ENCODE measurements at regions not wholly inside any gene's neighbourhood (a gene's known extent, or its start where the extent isn't known, plus 50 kb on each side); places are given as distances from the start of the nearest gene placed in this dataset.

DNA sequence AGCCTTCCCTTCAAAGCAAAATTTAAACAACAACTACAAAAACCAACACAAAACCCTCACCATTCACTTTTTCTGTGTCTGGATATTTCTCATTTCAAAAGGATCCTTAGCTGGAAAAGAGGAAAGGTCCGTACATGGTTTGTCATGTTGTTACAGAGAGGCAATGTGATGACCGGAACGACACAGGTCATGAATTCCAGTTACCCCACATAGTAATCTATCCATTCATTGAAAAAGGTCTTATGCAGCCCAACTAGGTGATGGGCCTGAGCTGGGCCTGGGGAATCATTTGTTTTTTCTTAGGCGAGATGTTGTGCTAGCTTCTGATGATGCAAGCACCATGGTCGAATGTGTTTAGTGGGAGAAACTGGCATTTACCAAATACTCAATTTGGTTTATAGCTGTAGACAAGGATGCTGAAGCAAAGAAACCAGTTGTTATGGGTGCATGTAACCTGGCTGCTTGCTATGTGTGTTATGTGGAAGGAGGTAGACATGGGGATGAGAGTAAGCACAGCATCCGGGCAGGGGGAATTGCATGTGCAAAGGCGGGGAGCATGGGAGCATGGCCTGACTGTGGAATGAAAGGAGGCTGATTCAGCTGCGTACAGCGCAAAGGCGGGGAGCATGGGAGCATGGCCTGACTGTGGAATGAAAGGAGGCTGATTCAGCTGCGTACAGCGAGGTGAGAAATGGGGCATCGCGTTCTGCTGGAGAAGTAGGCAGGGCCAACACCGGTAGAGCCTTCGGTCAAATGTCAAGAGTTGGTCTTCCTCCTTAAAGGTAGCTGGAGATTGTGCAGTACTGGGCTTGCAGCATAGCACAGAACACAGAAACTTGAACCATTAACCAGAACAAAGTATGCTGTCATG lies 269.7 kb upstream of the MAF start:
- Histone ChIP-seq H3K9me3 (ENCODE audit: low read depth, low read length) (no peaks in the 10 kb centered on the region), H3K9ac (ENCODE audit: insufficient read length) (no peak overlapping the region), H3K4me3 (no peak overlapping the region), H3K36me3 (ENCODE audit: insufficient read depth, low read length) (no peaks in the 10 kb centered on the region), H3K27ac (no peak overlapping the region)
- no peak for TF ChIP-seq EZH2 (IDR thresholded peaks at IDR 0.05)
- no peak for TF ChIP-seq FOXP2 (optimal IDR thresholded peaks at IDR 0.05; ENCODE audit: control extremely low read depth, extremely low read length, insufficient read depth)
- no peak for TF ChIP-seq POLR2AphosphoS5 (IDR thresholded peaks at IDR 0.05; ENCODE audit: borderline replicate concordance, low read depth, low read length)
- DNase-seq (ENCODE audit: low read depth, low spot score): no peak

DNA sequence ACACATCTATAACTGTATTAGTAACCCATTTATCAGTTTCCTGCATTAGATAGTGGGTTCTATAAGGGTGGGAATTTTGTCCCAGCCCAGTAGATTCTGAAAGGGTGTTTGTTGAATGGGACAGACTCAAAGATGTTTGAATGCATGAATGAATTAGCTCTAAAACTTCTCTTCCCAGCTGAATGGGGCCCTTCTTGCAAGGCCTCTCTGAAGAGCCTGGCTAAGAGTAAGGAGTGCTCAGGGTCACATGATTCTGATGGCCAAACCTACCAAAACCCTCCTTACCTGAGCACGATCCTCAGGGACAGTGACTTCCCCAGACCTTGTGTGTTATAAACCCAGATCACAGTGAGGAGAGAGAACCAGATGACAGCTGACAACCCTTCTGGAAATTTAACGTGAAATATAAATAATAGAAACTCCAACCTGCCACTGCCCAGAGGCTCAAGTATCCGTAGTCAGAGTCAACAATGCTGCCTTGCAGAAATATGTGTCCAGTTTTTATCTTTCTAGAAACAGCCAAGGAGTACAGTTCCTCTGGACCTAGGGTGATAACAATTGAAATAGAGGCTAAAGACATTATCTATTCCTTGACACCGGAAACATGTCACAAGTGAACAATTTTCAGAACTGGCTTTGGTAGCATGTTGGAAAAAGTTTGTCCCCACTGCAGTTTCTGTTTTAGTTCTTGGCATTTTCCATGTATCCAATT lies 268.9 kb upstream of the MAF start:
- TF ChIP-seq EZH2 (IDR thresholded peaks at IDR 0.05): no peak
- no peak for TF ChIP-seq FOXP2 (optimal IDR thresholded peaks at IDR 0.05; ENCODE audit: control extremely low read depth, extremely low read length, insufficient read depth)
- TF ChIP-seq POLR2AphosphoS5 (IDR thresholded peaks at IDR 0.05; ENCODE audit: borderline replicate concordance, low read depth, low read length): no peak
- no peak overlapping the region for H3K4me3 ChIP-seq
- no peaks in the 10 kb centered on the region for H3K9me3 ChIP-seq (ENCODE audit: low read depth, low read length)
- no peak overlapping the region for H3K9ac ChIP-seq (ENCODE audit: insufficient read length)
- no peak overlapping the region for H3K27ac ChIP-seq
- no peak for DNase-seq (ENCODE audit: low read depth, low spot score)
- no peaks in the 10 kb centered on the region for H3K36me3 ChIP-seq (ENCODE audit: insufficient read depth, low read length)

DNA sequence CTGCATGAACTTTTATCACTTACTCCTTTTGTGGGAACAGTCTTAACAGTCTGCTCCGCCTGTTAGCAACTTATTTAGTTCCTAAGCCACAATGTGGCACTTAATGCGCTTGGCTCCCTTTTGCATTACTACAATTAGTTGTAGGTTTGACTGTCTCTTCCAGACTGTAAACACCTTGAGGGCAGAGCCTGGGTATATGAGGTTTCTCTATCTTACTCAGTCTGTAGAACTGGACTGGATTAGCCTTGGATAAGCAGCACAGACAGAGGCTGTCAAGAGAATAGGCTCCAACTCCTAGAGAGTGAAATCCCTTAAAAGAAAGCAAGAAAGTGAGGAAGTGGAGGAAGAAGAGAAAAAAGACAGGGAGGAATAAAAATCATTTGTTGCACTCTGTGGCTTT lies 268.3 kb upstream of the MAF start:
- Histone ChIP-seq H3K4me3 (no peak overlapping the region), H3K9ac (ENCODE audit: insufficient read length) (no peak overlapping the region)

DNA sequence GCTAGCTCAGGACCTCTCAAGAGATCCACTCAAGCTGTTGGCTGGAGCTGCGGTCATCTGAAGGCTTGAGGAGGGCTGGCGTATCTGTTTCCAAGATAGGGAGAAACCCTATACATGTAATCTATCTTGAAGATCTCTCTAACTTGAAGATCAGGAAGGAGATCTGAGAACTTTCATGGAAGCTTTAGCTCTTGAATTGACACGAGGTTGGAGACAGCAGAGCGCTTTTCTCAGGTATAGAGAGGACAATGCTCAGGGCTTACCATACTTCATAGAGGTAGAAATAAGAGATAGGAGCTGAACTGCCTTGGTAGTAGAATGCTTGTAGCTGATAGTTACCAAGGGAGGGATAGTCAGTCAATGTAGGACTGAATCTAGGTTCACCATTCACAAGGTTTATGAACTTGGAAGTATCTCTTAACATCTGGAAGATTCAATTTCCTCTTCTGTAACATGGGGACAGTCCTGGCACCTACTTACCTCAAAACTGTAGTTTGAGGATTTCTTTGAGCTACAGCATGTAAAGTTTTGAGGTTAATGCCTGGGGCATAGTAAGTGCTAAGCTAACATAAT lies 267.0 kb upstream of the MAF start:
- no peak overlapping the region for H3K9ac ChIP-seq (ENCODE audit: insufficient read length)
- no peak for DNase-seq (ENCODE audit: low read depth, low spot score)
- no peaks in the 10 kb centered on the region for H3K9me3 ChIP-seq (ENCODE audit: low read depth, low read length)
- no peaks in the 10 kb centered on the region for H3K36me3 ChIP-seq (ENCODE audit: insufficient read depth, low read length)
- TF ChIP-seq POLR2AphosphoS5 (IDR thresholded peaks at IDR 0.05; ENCODE audit: borderline replicate concordance, low read depth, low read length): no peak
- TF ChIP-seq FOXP2 (optimal IDR thresholded peaks at IDR 0.05; ENCODE audit: control extremely low read depth, extremely low read length, insufficient read depth): no peak
- no peak for TF ChIP-seq EZH2 (IDR thresholded peaks at IDR 0.05)
- H3K27ac ChIP-seq: no peak overlapping the region
- no peak overlapping the region for H3K4me3 ChIP-seq

More for the DNA sequence above, 268.3 kb upstream of the MAF start:
- H3K36me3 ChIP-seq (ENCODE audit: insufficient read depth, low read length): no peaks in the 10 kb centered on the region
- no peak overlapping the region for H3K27ac ChIP-seq
- no peaks in the 10 kb centered on the region for H3K9me3 ChIP-seq (ENCODE audit: low read depth, low read length)
- DNase-seq (ENCODE audit: low read depth, low spot score): no peak
- TF ChIP-seq FOXP2 (optimal IDR thresholded peaks at IDR 0.05; ENCODE audit: control extremely low read depth, extremely low read length, insufficient read depth): no peak
- TF ChIP-seq POLR2AphosphoS5 (IDR thresholded peaks at IDR 0.05; ENCODE audit: borderline replicate concordance, low read depth, low read length): no peak
- TF ChIP-seq EZH2 (IDR thresholded peaks at IDR 0.05): no peak

DNA sequence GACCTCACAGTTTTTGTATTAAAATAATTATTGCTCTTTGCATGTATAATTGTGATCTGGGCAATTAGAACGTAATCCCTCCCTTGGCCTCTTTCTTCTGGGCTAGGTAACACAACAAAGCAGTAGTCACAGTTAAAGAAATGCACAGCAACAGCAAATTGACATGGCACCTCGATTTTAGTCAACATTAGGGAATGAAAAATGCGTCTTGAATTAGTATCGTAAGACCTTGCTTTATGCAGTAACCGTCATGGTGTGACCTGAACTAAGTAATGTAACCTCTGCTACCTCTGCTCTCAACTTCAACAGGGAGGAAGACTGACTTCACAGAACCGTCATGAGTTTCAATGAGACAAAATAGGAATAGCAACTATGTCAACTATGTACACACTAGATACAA lies 265.4 kb upstream of the MAF start:
- Histone ChIP-seq H3K36me3 (ENCODE audit: insufficient read depth, low read length) (no peaks in the 10 kb centered on the region), H3K4me3 (no peak overlapping the region), H3K27ac (no peak overlapping the region), H3K9me3 (ENCODE audit: low read depth, low read length) (no peaks in the 10 kb centered on the region), H3K9ac (ENCODE audit: insufficient read length) (no peak overlapping the region)
- TF ChIP-seq EZH2 (IDR thresholded peaks at IDR 0.05) (no peak), FOXP2 (optimal IDR thresholded peaks at IDR 0.05; ENCODE audit: control extremely low read depth, extremely low read length, insufficient read depth) (no peak)
- no peak for DNase-seq (ENCODE audit: low read depth, low spot score)

DNA sequence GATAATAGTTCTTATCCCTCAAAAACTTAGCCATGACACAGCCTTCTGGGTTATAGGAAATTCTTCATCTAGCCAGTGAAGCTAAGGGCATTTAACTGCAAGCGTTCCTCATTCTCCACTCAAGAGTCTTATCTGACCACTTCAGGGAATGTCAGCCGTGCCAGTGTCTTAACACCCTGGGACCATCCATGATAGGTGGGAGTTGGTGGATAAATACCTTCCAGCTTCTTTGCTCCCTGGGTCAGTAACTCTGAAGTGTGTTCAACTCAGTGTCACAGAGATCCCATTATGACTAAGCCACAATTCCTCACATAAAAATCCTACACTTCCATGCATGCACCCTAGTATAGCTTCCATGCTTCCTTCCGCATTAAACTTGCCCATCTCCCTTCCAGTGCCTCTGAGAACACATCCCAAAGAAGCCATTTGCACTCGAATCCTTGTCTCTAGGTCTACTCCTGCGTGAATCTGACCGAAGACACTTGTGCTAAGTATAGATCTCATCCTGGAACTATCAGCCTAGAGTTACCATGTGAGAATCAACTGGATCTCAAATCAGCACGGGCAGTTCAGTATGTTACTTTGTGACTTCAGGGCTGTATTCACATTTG lies 264.3 kb upstream of the MAF start:
- H3K9ac ChIP-seq (ENCODE audit: insufficient read length): no peak overlapping the region
- H3K9me3 ChIP-seq (ENCODE audit: low read depth, low read length): no peaks in the 10 kb centered on the region
- H3K4me3 ChIP-seq: no peak overlapping the region
- TF ChIP-seq FOXP2 (optimal IDR thresholded peaks at IDR 0.05; ENCODE audit: control extremely low read depth, extremely low read length, insufficient read depth): no peak
- TF ChIP-seq EZH2 (IDR thresholded peaks at IDR 0.05): no peak
- no peak for TF ChIP-seq POLR2AphosphoS5 (IDR thresholded peaks at IDR 0.05; ENCODE audit: borderline replicate concordance, low read depth, low read length)
- no peak overlapping the region for H3K27ac ChIP-seq
- H3K36me3 ChIP-seq (ENCODE audit: insufficient read depth, low read length): no peaks in the 10 kb centered on the region
- DNase-seq (ENCODE audit: low read depth, low spot score): no peak

DNA sequence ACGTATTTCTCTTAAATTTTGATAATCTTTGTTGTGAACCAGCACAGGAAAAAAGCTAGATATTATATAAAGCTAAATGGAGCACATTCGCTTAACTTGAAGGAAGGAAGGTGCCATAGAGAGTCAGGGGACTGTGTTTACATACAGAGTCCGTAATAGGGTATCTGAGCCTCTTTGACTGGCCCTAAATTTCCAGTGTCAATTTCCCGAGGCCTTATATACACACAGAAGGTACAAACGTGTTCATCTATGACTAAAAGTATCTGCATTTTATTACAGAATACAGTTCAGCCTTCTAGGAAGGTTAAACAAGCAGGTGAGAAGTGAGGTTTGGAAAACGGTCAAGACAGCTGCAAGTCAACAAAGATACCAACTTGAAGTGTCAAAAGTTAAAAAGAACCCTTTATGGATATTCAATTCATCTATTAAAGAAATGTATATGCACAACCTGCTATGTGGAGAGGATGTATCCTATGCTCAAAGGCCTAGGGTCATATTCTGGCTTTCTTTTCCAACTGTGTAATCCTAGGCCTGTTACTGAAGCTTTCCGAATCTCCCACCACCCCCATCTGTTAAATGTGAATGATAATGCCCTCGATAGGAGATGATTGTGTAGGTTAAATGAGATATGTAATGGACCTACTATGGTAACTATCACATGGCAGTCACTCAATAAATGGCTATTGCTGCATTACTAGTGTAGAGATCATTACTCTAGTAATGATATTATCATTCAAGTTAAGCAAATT lies 263.7 kb upstream of the MAF start:
- Histone ChIP-seq H3K27ac (no peak overlapping the region), H3K4me3 (no peak overlapping the region), H3K9ac (ENCODE audit: insufficient read length) (no peak overlapping the region), H3K9me3 (ENCODE audit: low read depth, low read length) (no peaks in the 10 kb centered on the region), H3K36me3 (ENCODE audit: insufficient read depth, low read length) (no peaks in the 10 kb centered on the region)
- no peak for TF ChIP-seq FOXP2 (optimal IDR thresholded peaks at IDR 0.05; ENCODE audit: control extremely low read depth, extremely low read length, insufficient read depth)
- no peak for TF ChIP-seq POLR2AphosphoS5 (IDR thresholded peaks at IDR 0.05; ENCODE audit: borderline replicate concordance, low read depth, low read length)
- no peak for TF ChIP-seq EZH2 (IDR thresholded peaks at IDR 0.05)
- no peak for DNase-seq (ENCODE audit: low read depth, low spot score)
